WI38 (cell line): ENCODE measurements at regions not wholly inside any gene's neighbourhood (a gene's known extent, or its start where the extent isn't known, plus 50 kb on each side); places are given as distances from the start of the nearest gene placed in this dataset.

Source experiments
- H3K4me3 ChIP-seq: 2 replicates; pipeline ENCODE4 v1.5.1; 2011; ENCODE audit warnings: low read depth, mild to moderate bottlenecking, control low read depth, low read length
- TF ChIP-seq, protein P1 (sequence below): IDR thresholded peaks from 2 replicates; pipeline ENCODE4 v1.5.1; 2012; ENCODE audit warnings: low read depth, mild to moderate bottlenecking, control low read depth, low read length

DNA sequence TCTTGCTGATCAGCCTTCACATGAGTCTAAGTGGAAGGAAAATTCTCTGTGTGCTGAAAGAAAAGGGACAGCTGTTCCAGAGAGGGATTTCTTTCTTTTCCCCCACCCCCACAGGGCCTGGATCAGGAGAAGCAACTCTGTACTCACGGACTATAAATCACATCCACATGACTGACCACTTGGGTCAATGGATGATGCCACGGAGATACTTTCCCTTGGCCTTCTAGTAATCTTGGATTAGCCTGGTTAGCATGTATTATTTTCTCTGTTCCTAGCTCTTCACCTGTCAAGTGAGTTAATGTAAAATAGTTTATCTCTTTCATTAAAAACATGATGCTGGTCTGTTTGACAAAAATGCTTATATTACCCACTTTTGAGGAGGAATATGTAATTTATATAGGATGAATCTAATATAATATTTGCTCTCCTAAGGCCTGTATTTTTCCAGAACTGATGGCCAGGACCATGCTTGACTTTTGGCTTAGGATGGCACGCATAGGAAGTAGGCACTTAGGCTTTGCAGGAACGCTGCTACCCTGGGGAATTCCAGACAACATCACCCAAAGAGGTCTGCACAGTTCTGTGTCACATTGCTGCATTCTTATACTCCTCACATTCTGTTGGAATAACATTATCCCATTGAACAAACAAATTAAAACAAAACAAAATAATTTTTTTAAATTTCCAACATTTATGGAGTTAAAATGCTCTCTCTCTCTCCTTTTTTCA, 892.1 kb downstream of the TLE1 start:
- TF ChIP-seq, protein P1, sequence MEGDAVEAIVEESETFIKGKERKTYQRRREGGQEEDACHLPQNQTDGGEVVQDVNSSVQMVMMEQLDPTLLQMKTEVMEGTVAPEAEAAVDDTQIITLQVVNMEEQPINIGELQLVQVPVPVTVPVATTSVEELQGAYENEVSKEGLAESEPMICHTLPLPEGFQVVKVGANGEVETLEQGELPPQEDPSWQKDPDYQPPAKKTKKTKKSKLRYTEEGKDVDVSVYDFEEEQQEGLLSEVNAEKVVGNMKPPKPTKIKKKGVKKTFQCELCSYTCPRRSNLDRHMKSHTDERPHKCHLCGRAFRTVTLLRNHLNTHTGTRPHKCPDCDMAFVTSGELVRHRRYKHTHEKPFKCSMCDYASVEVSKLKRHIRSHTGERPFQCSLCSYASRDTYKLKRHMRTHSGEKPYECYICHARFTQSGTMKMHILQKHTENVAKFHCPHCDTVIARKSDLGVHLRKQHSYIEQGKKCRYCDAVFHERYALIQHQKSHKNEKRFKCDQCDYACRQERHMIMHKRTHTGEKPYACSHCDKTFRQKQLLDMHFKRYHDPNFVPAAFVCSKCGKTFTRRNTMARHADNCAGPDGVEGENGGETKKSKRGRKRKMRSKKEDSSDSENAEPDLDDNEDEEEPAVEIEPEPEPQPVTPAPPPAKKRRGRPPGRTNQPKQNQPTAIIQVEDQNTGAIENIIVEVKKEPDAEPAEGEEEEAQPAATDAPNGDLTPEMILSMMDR: no peak
- no peak overlapping the region for H3K4me3 ChIP-seq

DNA sequence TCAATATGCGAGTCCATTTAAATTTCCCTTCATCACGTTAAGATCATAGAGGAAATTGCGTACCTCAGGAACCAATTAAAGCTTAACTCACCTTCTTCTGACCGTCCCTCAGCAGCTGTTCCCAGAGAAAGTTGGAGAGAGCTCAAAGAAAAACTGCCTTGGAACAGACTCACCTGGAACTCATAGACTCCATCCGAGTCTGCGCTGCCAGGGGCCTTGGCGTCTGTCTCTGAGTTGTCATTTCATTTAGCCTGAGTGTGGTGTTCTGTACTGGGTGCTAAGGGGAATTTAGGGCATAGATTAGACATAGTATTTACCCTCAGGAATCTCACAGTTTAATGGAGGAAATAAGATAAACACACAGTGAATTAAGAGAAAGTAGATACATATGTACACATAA, 892.7 kb downstream of the TLE1 start:
- TF ChIP-seq, protein P1: no peak
- no peak overlapping the region for H3K4me3 ChIP-seq

DNA sequence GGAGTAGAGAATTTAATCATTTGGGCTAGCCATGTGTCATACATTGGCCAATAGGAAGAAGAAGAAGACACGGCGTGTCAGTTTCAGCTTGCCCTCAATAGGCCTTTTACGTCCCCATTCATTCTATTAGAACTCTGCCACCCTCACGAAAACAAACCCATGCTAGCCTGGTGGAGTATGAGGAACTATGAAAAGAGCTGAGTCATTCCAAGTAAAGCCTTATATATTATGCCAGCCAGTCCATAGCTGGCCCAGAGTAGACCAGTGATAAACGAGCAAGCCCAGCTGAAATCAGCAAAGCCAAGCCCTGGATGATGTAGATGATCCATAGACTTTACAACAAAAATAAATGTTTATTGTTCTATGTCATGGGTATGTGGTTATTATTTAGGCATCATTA, 895.1 kb downstream of the TLE1 start:
- TF ChIP-seq, protein P1: no peak
- no peak overlapping the region for H3K4me3 ChIP-seq

DNA sequence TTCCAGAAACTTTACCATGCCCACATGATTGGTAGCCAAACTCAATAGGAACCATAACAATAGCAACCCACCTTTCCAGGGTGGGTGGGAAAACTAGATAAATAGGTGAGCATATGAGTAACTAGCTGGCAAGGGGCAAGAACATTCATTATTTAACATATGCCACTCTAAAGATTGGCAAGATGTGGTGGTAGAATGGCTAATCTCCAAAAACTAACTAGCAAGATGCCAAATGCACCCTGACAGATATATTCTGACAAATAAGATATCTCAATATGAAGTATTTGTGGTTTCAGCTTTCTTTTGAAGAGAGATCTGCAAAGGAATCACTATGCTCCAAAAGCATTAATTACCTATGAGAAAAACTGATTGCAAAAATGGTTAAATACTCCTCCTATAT, 895.6 kb downstream of the TLE1 start:
- no peak overlapping the region for H3K4me3 ChIP-seq
- TF ChIP-seq, protein P1: no peak

DNA sequence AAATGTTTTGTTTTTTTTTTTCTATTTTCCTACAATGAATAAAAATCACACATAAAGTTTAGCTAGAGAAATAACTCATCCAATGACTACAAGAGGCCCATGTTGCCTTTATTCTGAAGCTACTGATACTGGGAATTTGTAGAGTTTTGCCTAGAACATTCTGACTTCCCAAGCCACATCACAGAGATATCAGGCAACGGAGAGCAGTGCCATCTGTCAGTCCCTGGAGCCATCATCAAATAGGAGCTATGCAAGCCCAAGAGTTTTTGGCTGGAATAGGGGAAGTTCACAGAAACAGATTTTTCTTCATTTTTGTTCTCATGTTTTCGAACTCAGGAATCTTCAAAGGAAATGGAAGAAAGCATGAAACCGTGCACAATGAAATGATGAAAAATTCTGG, 896.6 kb downstream of the TLE1 start:
- TF ChIP-seq, protein P1: no peak
- H3K4me3 ChIP-seq: no peak overlapping the region

DNA sequence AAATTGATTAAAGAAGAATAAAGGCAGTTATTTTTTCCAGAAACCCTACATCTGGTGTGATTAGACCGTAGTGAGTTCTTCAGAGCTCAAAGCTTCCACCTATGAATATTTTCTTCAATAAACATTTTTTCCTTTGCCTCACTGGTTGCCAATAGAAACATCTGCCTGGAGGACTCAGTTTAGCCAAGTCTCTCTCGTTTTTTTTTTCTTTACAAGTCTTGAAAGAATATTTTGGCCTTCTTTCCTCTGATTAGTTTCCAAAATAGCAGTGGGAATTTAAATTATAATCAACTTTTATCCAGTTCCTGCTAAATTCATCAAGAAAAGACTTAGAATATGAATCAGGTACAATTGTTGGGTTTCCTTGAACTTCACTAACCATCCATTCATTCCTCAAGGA, 897.5 kb downstream of the TLE1 start:
- TF ChIP-seq, protein P1: no peak
- no peak overlapping the region for H3K4me3 ChIP-seq

DNA sequence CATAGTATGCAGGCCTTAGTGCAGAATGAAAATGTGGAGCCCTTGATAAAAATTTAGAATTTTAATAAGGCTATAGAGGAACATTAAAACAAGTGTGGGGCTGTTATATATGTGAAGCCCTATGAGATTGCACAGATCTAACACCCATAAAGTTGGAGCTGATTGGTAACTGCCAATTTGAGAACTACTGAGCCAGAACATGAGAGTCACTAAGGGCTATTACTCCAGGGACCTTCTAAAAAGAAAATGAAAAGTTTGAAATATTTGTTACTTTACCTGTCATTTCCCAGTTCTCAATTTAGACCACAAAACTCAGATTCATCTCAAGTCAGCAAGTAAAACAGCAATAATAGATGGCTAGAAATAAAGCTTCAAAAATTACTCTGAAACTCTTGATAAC, 898.6 kb downstream of the TLE1 start:
- H3K4me3 ChIP-seq: no peak overlapping the region
- TF ChIP-seq, protein P1: no peak
